Stomach smooth muscle (tissue), 2 donors: ENCODE measurements at regions not wholly inside any gene's neighbourhood (a gene's known extent, or its start where the extent isn't known, plus 50 kb on each side); places are given as distances from the start of the nearest gene placed in this dataset.

Experiments used
- H3K27ac ChIP-seq: one replicate; pipeline ENCODE4 v1.7.0; 2013; ENCODE audit warnings: mild to moderate bottlenecking, low read length, inconsistent platforms
- H3K27me3 ChIP-seq, 2 donors: one replicate each; pipeline ENCODE4 v1.7.0; 2013; ENCODE audit warnings: low read length in 2 of 2; ENCODE audit not compliant: insufficient read depth in 2 of 2, control insufficient read depth in 1 of 2
- H3K36me3 ChIP-seq, 2 donors: one replicate each; pipeline ENCODE4 v1.7.0; 2013; ENCODE audit warnings: low read length in 2 of 2; ENCODE audit not compliant: control insufficient read depth in 2 of 2, insufficient read depth in 2 of 2
- H3K4me1 ChIP-seq: one replicate; pipeline ENCODE4 v1.7.0; 2013; ENCODE audit warnings: low read length; ENCODE audit not compliant: control insufficient read depth, insufficient read depth
- H3K4me3 ChIP-seq, 2 donors: one replicate each; pipeline ENCODE4 v1.7.0; 2013; ENCODE audit warnings: low read length in 2 of 2
- H3K9ac ChIP-seq, 2 donors: one replicate each; pipeline ENCODE4 v1.7.0; 2013; ENCODE audit warnings: low read length in 2 of 2, mild to moderate bottlenecking in 1 of 2
- H3K9me3 ChIP-seq, 2 donors: one replicate each; pipeline ENCODE4 v1.7.0; 2013; ENCODE audit warnings: low read length in 2 of 2; ENCODE audit not compliant: control insufficient read depth in 2 of 2
- donor health status: healthy.
- donor health status: Pancreatic carcinoma.

GRCh38 chr6:144873623-144874378 lies 588.7 kb downstream of the UTRN start:
- Histone ChIP-seq H3K4me3 (no peak overlapping the region), H3K27ac (no peak overlapping the region), H3K27me3 (no peaks in the 10 kb centered on the region), H3K36me3 (no peaks in the 10 kb centered on the region), H3K4me1 (no peaks in the 10 kb centered on the region), H3K9me3 (no peaks in the 10 kb centered on the region), H3K9ac (no peak overlapping the region)

- no peaks in the 10 kb centered on the region for H3K27me3 ChIP-seq
- H3K27ac ChIP-seq, result no peak overlapping the region
- no peak overlapping the region for H3K9ac ChIP-seq
- no peaks in the 10 kb centered on the region for H3K4me1 ChIP-seq
- H3K9me3 ChIP-seq, result no peaks in the 10 kb centered on the region
- no peak overlapping the region for H3K4me3 ChIP-seq
- no peaks in the 10 kb centered on the region for H3K36me3 ChIP-seq
Observed at GRCh38 chr6:144876689-144877088, 591.6 kb downstream of the UTRN start.

GRCh38 chr6:144877118-144877517 lies 592.0 kb downstream of the UTRN start:
- H3K9ac ChIP-seq, result no peak overlapping the region
- H3K4me1 ChIP-seq, result no peaks in the 10 kb centered on the region
- H3K9me3 ChIP-seq, result no peaks in the 10 kb centered on the region
- no peak overlapping the region for H3K4me3 ChIP-seq
- no peak overlapping the region for H3K27ac ChIP-seq
- no peaks in the 10 kb centered on the region for H3K36me3 ChIP-seq
- no peaks in the 10 kb centered on the region for H3K27me3 ChIP-seq

- H3K9me3 ChIP-seq, result no peaks in the 10 kb centered on the region
- no peaks in the 10 kb centered on the region for H3K36me3 ChIP-seq
- no peaks in the 10 kb centered on the region for H3K27me3 ChIP-seq
- H3K4me3 ChIP-seq, result no peak overlapping the region
- no peak overlapping the region for H3K9ac ChIP-seq
- no peak overlapping the region for H3K27ac ChIP-seq
- no peaks in the 10 kb centered on the region for H3K4me1 ChIP-seq
Observed at GRCh38 chr6:144878577-144878976, 593.4 kb downstream of the UTRN start.

GRCh38 chr6:144879436-144879835 lies 594.3 kb downstream of the UTRN start:
- Histone ChIP-seq H3K36me3 (no peaks in the 10 kb centered on the region), H3K9me3 (peaks cover 0 to 4% of the 10 kb centered on the region in 2 donors), H3K27me3 (no peaks in the 10 kb centered on the region), H3K27ac (no peak overlapping the region), H3K4me3 (no peak overlapping the region), H3K4me1 (no peaks in the 10 kb centered on the region), H3K9ac (no peak overlapping the region)

- Histone ChIP-seq H3K27ac (no peak overlapping the region), H3K9ac (no peak overlapping the region), H3K27me3 (no peaks in the 10 kb centered on the region), H3K4me1 (no peaks in the 10 kb centered on the region), H3K36me3 (no peaks in the 10 kb centered on the region), H3K4me3 (no peak overlapping the region), H3K9me3 (peaks cover 0 to 4% of the 10 kb centered on the region in 2 donors)
Observed at GRCh38 chr6:144882425-144882824, 597.3 kb downstream of the UTRN start.

GRCh38 chr6:144883915-144884314 lies 598.8 kb downstream of the UTRN start:
- Histone ChIP-seq H3K36me3 (no peaks in the 10 kb centered on the region), H3K4me1 (no peaks in the 10 kb centered on the region), H3K4me3 (no peak overlapping the region), H3K27ac (no peak overlapping the region), H3K9ac (no peak overlapping the region), H3K9me3 (peaks cover 0 to 4% of the 10 kb centered on the region in 2 donors), H3K27me3 (no peaks in the 10 kb centered on the region)

- Histone ChIP-seq H3K9ac (no peak overlapping the region), H3K27me3 (no peaks in the 10 kb centered on the region), H3K4me3 (no peak overlapping the region), H3K4me1 (no peaks in the 10 kb centered on the region), H3K27ac (no peak overlapping the region), H3K36me3 (no peaks in the 10 kb centered on the region), H3K9me3 (peaks cover 0 to 4% of the 10 kb centered on the region in 2 donors)
Observed at GRCh38 chr6:144885817-144886216, 600.7 kb downstream of the UTRN start.

GRCh38 chr6:144886682-144887081 lies 601.5 kb downstream of the UTRN start:
- Histone ChIP-seq H3K4me3 (no peak overlapping the region), H3K27me3 (no peaks in the 10 kb centered on the region), H3K4me1 (no peaks in the 10 kb centered on the region), H3K9ac (no peak overlapping the region), H3K27ac (no peak overlapping the region), H3K36me3 (no peaks in the 10 kb centered on the region), H3K9me3 (peaks cover 0 to 4% of the 10 kb centered on the region in 2 donors)

GRCh38 chr6:144888621-144889020 lies 603.5 kb downstream of the UTRN start:
- Histone ChIP-seq H3K9me3 (peaks cover 0 to 4% of the 10 kb centered on the region in 2 donors), H3K4me1 (no peaks in the 10 kb centered on the region), H3K9ac (no peak overlapping the region), H3K4me3 (no peak overlapping the region), H3K36me3 (no peaks in the 10 kb centered on the region), H3K27me3 (no peaks in the 10 kb centered on the region), H3K27ac (no peak overlapping the region)

GRCh38 chr6:144893680-144894151 lies 608.6 kb downstream of the UTRN start:
- no peak overlapping the region for H3K9ac ChIP-seq
- H3K27ac ChIP-seq, result no peak overlapping the region
- H3K9me3 ChIP-seq, result peaks cover 0 to 2% of the 10 kb centered on the region in 2 donors
- no peaks in the 10 kb centered on the region for H3K27me3 ChIP-seq
- H3K4me3 ChIP-seq, result no peak overlapping the region
- H3K4me1 ChIP-seq, result no peaks in the 10 kb centered on the region
- H3K36me3 ChIP-seq, result no peaks in the 10 kb centered on the region
